A549 (cell line): ENCODE measurements at regions not wholly inside any gene's neighbourhood (a gene's known extent, or its start where the extent isn't known, plus 50 kb on each side); places are given as distances from the start of the nearest gene placed in this dataset.
"Not testable (repeated sequence)": the region's sequence is repeated elsewhere in the genome, so short reads cannot be mapped to it uniquely, and the experiment has no call there.

ENCODE experiments used
- ATAC-seq, 2 experiments: fragments of 200-7000 bp in 1 of 2; fragments of >200 bp in 1 of 2; cut with Nextera tagmentation in 1 of 2; cut with Tn5 transposase in 1 of 2; 3 replicates each; pipeline versions ENCODE4 v1.8.0 to v1.9.1; 2018 to 2020; ENCODE audit warnings: mild to moderate bottlenecking in 1 of 2, moderate library complexity in 1 of 2
- CTCF ChIA-PET: fragments of 300-600 bp; sonication (Branson Sonifier 250); formaldehyde crosslinking; extraction: SDS; loops from one replicate; lab custom pipeline; 2021; ENCODE audit warnings: antibody characterized with exemption, inconsistent platforms; lab: Yijun Ruan, JAX
- POLR2A ChIA-PET: fragments of 350-600 bp; formaldehyde crosslinking; extraction: SDS; loops from one replicate; lab custom pipeline; 2021; ENCODE audit warnings: antibody characterized with exemption, inconsistent platforms; lab: Yijun Ruan, JAX
- DNase-seq, 2 experiments: peaks; one replicate each; pipeline versions ENCODE4 v3.0.0 to v3.0.0-alpha.2; 2011 to 2016; ENCODE audit warnings: low read depth in 1 of 2, low spot score in 1 of 2
- FAIRE-seq: peaks from 2 replicates; lab custom pipeline; 2011; peaks lifted over from hg19 to GRCh38; lab: Jason Lieb, UNC
- H3K27ac ChIP-seq, 2 experiments: fragments of >200 bp; sonication (Bioruptor Twin); formaldehyde crosslinking; 3 replicates each; pipeline ENCODE4 v1.5.1; 2016 to 2017
- H3K4me1 ChIP-seq: fragments of >200 bp; sonication (Bioruptor Twin); formaldehyde crosslinking; 3 replicates; pipeline ENCODE4 v1.6.1; 2016
- H3K4me2 ChIP-seq: fragments of >200 bp; sonication (Bioruptor Twin); formaldehyde crosslinking; 3 replicates; pipeline ENCODE4 v1.6.1; 2016
- H3K4me3 ChIP-seq: fragments of >200 bp; sonication (Bioruptor Twin); formaldehyde crosslinking; 3 replicates; pipeline ENCODE4 v1.5.1; 2016
- H3K9me3 ChIP-seq: fragments of >200 bp; sonication (Bioruptor Twin); formaldehyde crosslinking; 3 replicates; pipeline ENCODE4 v1.6.1; 2016
- BHLHE40 ChIP-seq: IDR thresholded peaks from 2 replicates; pipeline ENCODE4 v1.6.1; 2012; ENCODE audit warnings: low read depth, low read length, inconsistent platforms
- CBX8 ChIP-seq: fragments of 200-600 bp; sonication (generic); IDR thresholded peaks from 2 replicates; pipeline ENCODE4 v1.6.1; 2016
- CHD4 ChIP-seq: fragments of 200-600 bp; sonication (generic); IDR thresholded peaks from 2 replicates; pipeline ENCODE4 v1.6.1; 2016; ENCODE audit warnings: antibody characterized with exemption, mild to moderate bottlenecking, borderline replicate concordance
- FOSB ChIP-seq: fragments of 250-450 bp; sonication (Bioruptor Pico); IDR thresholded peaks from 2 replicates; pipeline ENCODE4 v1.5.0; 2020; ENCODE audit warnings: mild to moderate bottlenecking, moderate library complexity
- FOSL2 ChIP-seq, 2 experiments: fragments of 450-650 bp in 1 of 2; fragments of >200 bp in 1 of 2; sonication (Bioruptor Twin) in 1 of 2; formaldehyde crosslinking; IDR thresholded peaks; 2 replicates each; pipeline versions ENCODE4 v1.5.0 to v1.6.1; 2016 to 2020; ENCODE audit warnings: mild to moderate bottlenecking in 1 of 2, moderate library complexity in 1 of 2
- FOXS1 ChIP-seq: fragments of 250-450 bp; sonication (Bioruptor Pico); IDR thresholded peaks from 2 replicates; pipeline ENCODE4 v1.5.0; 2020; ENCODE audit warnings: mild to moderate bottlenecking, moderate library complexity
- MAFK ChIP-seq: fragments of 450-650 bp; IDR thresholded peaks from 2 replicates; pipeline ENCODE4 v1.6.1; 2014; ENCODE audit not compliant: partially characterized antibody
- POLR2AphosphoS2 ChIP-seq: conservative IDR thresholded peaks from 2 replicates; pipeline ENCODE4 v1.6.1; 2012; ENCODE audit warnings: low read length, improper control_type of control experiment, inconsistent platforms
- RAD21 ChIP-seq, 2 experiments: fragments of >200 bp in 1 of 2; sonication (Bioruptor Twin) in 1 of 2; formaldehyde crosslinking in 1 of 2; IDR thresholded peaks in 1 of 2; conservative IDR thresholded peaks in 1 of 2; 2 replicates in 1 of 2; 3 replicates in 1 of 2; pipeline ENCODE4 v1.6.1; 2012 to 2018; ENCODE audit warnings: inconsistent platforms in 1 of 2
- RARB ChIP-seq: fragments of 250-450 bp; sonication (Bioruptor Pico); IDR thresholded peaks from 2 replicates; pipeline ENCODE4 v1.8.0; 2021; ENCODE audit warnings: mild to moderate bottlenecking, moderate library complexity
- TFCP2L1 ChIP-seq: fragments of 250-450 bp; sonication (Bioruptor Pico); IDR thresholded peaks from 2 replicates; pipeline ENCODE4 v1.5.0; 2021; ENCODE audit warnings: mild to moderate bottlenecking
- ZNF302 ChIP-seq: fragments of 250-450 bp; sonication (Bioruptor Pico); IDR thresholded peaks from 2 replicates; pipeline ENCODE4 v1.9.0; 2021; ENCODE audit warnings: inconsistent platforms, mild to moderate bottlenecking, moderate library complexity
- WGBS: methylation state at CpG from one replicate; pipeline ENCODE4 v1.1.6; 2017; ENCODE audit errors: missing lambda C conversion rate; 5-methylcytosine and 5-hydroxymethylcytosine counted together
- TF ChIP-seq, protein P1 (sequence below): fragments of 250-450 bp; sonication (Bioruptor Pico); IDR thresholded peaks from 2 replicates; pipeline ENCODE4 v1.5.0; 2021; ENCODE audit warnings: mild to moderate bottlenecking, moderate library complexity, borderline replicate concordance
- TF ChIP-seq, protein P2 (sequence below): fragments of 200-600 bp; sonication (generic); IDR thresholded peaks from 2 replicates; pipeline ENCODE4 v1.6.1; 2016; ENCODE audit warnings: antibody characterized with exemption, mild to moderate bottlenecking, moderate library complexity
- TF ChIP-seq, protein P3 (sequence below): IDR thresholded peaks from 2 replicates; pipeline ENCODE4 v1.6.1; 2012
- TF ChIP-seq, protein P4 (sequence below): fragments of 450-650 bp; IDR thresholded peaks from 2 replicates; pipeline ENCODE4 v1.6.1; 2014; ENCODE audit warnings: antibody characterized with exemption

DNA sequence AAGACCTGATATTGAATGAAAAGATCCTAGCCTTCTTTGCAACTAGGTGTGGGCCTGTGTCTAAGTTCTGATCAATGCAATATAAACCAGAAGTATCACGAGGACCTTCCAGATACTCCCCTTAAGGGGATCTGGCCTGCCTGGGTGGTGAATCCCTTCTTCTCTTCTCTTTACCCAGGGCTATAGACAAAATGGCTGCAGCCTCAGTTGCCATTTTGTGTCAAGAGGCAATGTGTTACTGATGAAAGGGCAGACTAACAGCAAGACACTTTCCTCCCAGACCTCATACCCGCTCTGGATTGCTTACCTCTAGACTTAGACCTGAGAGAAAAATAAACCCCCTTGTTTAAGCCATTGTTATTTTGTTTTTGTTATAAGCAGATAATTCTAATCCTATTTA is 84.5 kb upstream of the CHD6 start:
- FAIRE-seq (no peak), DNase-seq (no peak), ATAC-seq (no peak)
- Histone ChIP-seq H3K4me1 (no peaks in the 10 kb centered on the region), H3K4me2 (no peak overlapping the region), H3K9me3 (no peaks in the 10 kb centered on the region), H3K27ac (no peak overlapping the region), H3K4me3 (no peak overlapping the region)
- ChIA-PET CTCF (interaction anchor here (2.6 kb wide), 1 partner anchor 9 kb away, joined by 11 read pairs; no protein-coding TSS in a partner anchor), POLR2A (no interaction called here)
- 37% methylated on average over 2 of the region's 2 CpGs for WGBS
- TF ChIP-seq CHD4 (no peak), RAD21 (conservative IDR thresholded peaks at IDR 0.05 in 1 of 2, IDR thresholded peaks at IDR 0.05 in 1 of 2) (no peak), RARB (CRISPR knock-in tag) (no peak), TFCP2L1 (CRISPR knock-in tag) (no peak), ZNF302 (CRISPR knock-in tag) (no peak), POLR2AphosphoS2 (no peak), BHLHE40 (no peak), MAFK (no peak), FOSL2 (IDR thresholded peaks at IDR 0.05) (no peak), FOSL2 (CRISPR knock-in tag; IDR thresholded peaks at IDR 0.05) (no peak)
- TF ChIP-seq, protein P1, sequence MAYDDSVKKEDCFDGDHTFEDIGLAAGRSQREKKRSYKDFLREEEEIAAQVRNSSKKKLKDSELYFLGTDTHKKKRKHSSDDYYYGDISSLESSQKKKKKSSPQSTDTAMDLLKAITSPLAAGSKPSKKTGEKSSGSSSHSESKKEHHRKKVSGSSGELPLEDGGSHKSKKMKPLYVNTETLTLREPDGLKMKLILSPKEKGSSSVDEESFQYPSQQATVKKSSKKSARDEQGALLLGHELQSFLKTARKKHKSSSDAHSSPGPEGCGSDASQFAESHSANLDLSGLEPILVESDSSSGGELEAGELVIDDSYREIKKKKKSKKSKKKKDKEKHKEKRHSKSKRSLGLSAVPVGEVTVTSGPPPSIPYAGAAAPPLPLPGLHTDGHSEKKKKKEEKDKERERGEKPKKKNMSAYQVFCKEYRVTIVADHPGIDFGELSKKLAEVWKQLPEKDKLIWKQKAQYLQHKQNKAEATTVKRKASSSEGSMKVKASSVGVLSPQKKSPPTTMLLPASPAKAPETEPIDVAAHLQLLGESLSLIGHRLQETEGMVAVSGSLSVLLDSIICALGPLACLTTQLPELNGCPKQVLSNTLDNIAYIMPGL (CRISPR knock-in tag): no peak
- TF ChIP-seq, protein P2, sequence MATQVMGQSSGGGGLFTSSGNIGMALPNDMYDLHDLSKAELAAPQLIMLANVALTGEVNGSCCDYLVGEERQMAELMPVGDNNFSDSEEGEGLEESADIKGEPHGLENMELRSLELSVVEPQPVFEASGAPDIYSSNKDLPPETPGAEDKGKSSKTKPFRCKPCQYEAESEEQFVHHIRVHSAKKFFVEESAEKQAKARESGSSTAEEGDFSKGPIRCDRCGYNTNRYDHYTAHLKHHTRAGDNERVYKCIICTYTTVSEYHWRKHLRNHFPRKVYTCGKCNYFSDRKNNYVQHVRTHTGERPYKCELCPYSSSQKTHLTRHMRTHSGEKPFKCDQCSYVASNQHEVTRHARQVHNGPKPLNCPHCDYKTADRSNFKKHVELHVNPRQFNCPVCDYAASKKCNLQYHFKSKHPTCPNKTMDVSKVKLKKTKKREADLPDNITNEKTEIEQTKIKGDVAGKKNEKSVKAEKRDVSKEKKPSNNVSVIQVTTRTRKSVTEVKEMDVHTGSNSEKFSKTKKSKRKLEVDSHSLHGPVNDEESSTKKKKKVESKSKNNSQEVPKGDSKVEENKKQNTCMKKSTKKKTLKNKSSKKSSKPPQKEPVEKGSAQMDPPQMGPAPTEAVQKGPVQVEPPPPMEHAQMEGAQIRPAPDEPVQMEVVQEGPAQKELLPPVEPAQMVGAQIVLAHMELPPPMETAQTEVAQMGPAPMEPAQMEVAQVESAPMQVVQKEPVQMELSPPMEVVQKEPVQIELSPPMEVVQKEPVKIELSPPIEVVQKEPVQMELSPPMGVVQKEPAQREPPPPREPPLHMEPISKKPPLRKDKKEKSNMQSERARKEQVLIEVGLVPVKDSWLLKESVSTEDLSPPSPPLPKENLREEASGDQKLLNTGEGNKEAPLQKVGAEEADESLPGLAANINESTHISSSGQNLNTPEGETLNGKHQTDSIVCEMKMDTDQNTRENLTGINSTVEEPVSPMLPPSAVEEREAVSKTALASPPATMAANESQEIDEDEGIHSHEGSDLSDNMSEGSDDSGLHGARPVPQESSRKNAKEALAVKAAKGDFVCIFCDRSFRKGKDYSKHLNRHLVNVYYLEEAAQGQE: no peak
- TF ChIP-seq, protein P3, sequence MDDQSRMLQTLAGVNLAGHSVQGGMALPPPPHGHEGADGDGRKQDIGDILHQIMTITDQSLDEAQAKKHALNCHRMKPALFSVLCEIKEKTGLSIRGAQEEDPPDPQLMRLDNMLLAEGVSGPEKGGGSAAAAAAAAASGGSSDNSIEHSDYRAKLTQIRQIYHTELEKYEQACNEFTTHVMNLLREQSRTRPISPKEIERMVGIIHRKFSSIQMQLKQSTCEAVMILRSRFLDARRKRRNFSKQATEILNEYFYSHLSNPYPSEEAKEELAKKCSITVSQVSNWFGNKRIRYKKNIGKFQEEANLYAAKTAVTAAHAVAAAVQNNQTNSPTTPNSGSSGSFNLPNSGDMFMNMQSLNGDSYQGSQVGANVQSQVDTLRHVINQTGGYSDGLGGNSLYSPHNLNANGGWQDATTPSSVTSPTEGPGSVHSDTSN: no peak

DNA sequence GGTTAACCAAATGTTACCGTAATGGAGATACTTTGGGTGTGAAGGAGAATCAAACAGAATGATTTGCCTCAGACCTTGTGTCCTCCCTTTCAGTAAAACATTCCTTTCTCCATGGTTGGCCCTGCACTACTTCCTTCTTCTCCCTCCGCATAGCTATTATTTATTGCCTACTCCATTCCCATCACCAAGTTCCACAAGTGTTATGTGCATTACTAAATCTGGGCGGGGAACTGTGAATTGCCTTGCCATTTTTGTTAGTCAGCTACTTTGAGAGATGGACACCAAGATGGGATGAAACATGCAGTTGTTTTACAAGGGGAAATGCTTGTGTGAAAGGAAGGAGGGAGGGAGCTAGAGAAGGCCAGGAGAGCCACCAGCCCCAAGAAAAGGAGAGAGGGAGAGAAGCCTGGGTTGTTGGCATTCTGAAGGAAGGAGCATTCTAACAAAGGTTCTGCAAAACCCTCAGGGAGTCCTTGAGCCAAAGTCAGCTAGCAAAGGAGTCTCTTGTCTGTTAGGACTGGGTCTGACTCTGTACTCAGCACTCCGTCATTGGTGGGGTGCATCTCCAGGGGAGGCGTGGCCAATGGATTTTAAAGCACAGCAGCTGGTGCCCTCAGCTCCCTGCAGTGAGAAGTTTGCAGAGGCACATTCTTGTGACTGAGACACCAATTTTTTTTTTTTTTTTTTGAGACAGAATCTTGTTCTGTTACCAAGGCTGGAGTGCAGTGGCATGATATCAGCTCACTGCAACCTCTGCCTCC is 83.6 kb upstream of the CHD6 start:
- WGBS: 66% methylated on average over 5 of the region's 5 CpGs
- Histone ChIP-seq H3K4me1 (no peaks in the 10 kb centered on the region), H3K27ac (no peak overlapping the region), H3K9me3 (no peaks in the 10 kb centered on the region), H3K4me2 (no peak overlapping the region), H3K4me3 (no peak overlapping the region)
- POLR2A ChIA-PET: no interaction called here
- CTCF ChIA-PET: interaction anchor here (2.6 kb wide), 1 partner anchor 8 kb away, joined by 11 read pairs; no protein-coding TSS in a partner anchor
- DNase-seq (no peak), ATAC-seq (no peak), FAIRE-seq (no peak)
- no peak for TF ChIP-seq FOXS1 (CRISPR knock-in tag)
- TF ChIP-seq, protein P4, sequence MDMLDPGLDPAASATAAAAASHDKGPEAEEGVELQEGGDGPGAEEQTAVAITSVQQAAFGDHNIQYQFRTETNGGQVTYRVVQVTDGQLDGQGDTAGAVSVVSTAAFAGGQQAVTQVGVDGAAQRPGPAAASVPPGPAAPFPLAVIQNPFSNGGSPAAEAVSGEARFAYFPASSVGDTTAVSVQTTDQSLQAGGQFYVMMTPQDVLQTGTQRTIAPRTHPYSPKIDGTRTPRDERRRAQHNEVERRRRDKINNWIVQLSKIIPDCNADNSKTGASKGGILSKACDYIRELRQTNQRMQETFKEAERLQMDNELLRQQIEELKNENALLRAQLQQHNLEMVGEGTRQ: no peak
- no peak for TF ChIP-seq FOSB (CRISPR knock-in tag)
- no peak for TF ChIP-seq MAFK
- no peak for TF ChIP-seq CBX8

DNA sequence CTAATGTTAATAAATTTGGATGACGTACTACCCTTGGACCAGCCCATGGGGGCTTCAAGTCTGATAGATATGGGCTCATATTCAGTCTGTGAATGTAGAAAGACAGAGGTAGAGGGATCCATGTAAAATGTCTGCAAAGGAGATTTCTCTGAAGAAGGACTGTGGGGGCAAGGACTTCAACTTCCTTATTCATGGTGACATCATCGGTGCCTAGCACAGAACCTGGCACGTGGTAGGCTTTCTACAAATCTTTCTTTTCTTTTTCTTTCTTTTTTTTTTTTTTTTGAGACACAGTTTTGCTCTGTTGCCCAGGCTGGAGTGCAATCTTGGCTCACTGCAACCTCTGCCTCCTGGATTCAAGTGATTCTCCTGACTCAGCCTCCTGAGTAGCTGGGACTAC is 81.5 kb upstream of the CHD6 start:
- FAIRE-seq, H3K9me3 ChIP-seq, DNase-seq, ATAC-seq, H3K4me3 ChIP-seq, H3K4me2 ChIP-seq, H3K27ac ChIP-seq, POLR2A ChIA-PET, H3K4me1 ChIP-seq: not testable (repeated sequence)
- WGBS: 81% methylated on average over 3 of the region's 3 CpGs
- CTCF ChIA-PET: interaction anchor here (0.7 to 1.3 kb wide), 2 partner anchors 38 to 1749 kb away, joined by 3 read pairs; no protein-coding TSS in a partner anchor
